GM18909 (cell line): ENCODE measurements at regions not wholly inside any gene's neighbourhood (a gene's known extent, or its start where the extent isn't known, plus 50 kb on each side); places are given as distances from the start of the nearest gene placed in this dataset.

Source experiments
- ATAC-seq: cut with Tn5 transposase; IDR thresholded peaks from one replicate; pipeline ENCODE4 v1.9.1; 2021; ENCODE audit warnings: mild to moderate bottlenecking; ENCODE audit not compliant: unreplicated experiment, poor library complexity

DNA sequence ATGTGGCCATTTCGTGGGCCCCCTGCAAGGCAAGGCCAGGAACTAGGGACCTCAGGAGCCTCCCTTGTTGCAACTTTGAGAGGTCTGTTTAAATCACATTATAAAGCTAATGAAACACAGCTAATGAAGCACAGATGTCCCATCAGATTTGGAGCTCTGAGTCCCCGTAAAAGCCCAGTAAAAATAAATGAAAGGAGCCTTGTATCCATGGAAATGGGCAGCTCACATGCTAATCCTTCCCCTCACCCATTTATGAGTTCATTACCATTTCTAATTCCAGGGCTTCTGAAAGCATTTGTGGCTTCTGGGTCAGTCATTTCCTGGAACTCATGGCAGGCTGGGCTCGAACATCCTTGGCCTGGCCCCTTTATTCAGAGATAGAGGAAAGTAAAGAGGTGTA, 274.8 kb downstream of the SS18 start:
- ATAC-seq = no peak

DNA sequence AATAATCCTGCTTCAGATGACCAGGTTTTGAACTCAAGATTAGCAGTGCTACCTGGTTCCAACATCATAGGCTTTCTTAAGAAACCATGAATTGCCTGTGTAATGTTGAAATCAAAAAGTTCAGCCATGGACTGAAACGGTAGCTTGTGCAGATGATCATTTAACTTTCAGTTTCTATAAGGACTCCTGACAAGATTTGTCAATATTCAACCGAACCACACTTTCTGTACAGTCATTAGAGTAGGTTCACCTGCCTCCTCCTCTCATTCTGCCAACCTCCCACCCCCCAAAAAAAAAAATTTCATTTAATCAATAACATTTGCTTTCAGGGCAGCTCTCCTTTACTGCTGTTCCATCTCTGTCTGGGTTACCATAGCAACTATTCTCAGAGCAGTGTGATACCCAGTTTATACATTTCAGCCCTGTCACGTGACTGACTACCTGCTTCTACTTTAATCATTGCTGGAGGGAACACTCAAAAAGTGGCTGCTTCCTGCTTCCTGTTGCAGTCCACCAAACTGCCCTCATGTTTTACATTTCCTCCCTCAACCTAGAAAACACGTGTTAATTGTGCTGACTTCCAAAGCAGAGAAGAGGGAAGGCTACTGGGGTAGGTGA, 275.5 kb downstream of the SS18 start:
- peak; percentile 95 for ATAC-seq

- no peak for ATAC-seq
Observed at GRCh38 chr18:25813110-25813509, 277.3 kb downstream of the SS18 start.

- ATAC-seq = no peak
Observed at GRCh38 chr18:25810736-25811135, 279.7 kb downstream of the SS18 start.

- no peak for ATAC-seq
Observed at GRCh38 chr18:25805939-25806338, 284.5 kb downstream of the SS18 start.

GRCh38 chr18:25805323-25805722, 285.1 kb downstream of the SS18 start:
- ATAC-seq = no peak

GRCh38 chr18:25799231-25799630, 291.2 kb downstream of the SS18 start:
- no peak for ATAC-seq

- ATAC-seq = no peak
Observed at GRCh38 chr18:25798046-25798445, 292.4 kb downstream of the SS18 start.

DNA sequence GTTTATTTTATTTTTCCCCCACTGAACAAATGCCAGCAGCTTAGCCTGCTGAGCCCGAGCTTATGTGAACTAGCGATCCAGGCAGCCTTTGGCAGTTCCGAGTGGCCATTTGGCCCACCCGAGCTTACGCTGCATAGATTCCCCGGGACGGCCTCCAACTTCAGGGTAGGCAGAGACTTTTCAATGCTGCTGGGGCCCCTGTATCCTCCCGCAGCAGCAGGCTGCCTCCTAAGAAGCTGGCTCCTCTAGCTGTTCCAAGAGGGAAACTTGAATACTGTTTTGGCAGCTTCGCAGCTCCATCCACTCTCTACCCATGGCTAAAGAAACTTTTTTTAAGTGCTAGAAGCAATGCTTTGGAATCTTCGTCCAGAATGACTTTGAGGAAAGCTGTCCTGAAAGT, 295.2 kb downstream of the SS18 start:
- no peak for ATAC-seq

DNA sequence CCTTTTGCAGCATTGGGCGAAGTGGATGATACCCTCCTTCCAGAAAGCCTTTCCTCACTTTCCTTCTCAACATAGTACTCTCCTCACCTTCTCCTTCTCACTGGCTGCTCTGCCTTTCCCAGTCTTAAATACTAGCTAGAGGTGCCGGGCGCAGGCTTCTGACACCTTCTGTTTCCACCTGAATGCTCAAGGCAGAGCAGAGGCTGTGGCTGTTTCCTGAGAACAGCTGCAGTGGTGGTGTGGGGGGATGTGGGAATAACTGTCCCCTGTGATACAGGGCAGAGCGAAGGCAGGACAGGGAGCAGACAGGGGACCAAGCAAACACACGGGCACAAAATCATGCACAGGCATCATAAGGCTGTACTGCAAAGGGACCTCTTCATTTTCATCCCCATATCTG, 303.1 kb downstream of the SS18 start:
- no peak for ATAC-seq

- ATAC-seq = no peak
Observed at GRCh38 chr18:25786758-25787157, 303.7 kb downstream of the SS18 start.

DNA sequence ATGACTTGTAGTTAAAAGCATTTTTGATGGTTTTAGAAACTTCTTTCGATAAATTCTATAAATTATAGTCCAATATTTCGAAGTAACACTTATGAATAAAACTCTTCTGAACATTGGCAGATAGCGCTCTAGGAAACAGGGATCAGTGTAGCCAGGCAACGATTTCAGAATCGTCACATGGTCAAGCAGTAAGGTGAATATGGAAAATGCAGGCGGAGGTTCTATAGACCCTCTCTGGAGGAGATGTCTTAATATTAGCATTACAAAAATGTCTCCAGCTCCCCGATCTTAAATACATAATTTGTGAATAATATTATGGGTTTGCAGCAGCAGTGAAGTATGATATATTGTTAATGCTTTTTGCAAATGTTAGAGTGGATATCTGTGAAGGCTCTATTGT, 310.3 kb downstream of the SS18 start:
- ATAC-seq = no peak

- ATAC-seq = no peak
Observed at GRCh38 chr18:25771796-25772195, 318.6 kb downstream of the SS18 start.

DNA sequence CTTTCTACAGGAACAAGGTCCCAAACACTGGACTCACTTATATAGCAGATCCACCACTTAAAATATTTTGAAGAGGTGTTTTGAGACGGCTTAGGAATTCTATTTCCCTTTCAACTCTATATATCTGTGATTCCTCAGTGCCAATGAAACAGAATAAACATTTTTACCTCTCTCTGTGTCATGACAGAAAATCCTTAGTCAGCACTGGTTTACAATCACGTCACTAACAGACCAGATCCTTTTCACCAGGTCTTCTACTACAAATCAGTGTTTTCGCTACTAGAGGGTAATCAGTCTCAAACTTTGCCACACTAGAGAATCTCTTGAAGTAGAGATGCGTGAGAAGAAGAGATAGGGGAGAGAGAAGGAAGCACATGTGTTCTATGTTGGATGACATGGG, 325.6 kb downstream of the SS18 start:
- ATAC-seq = no peak

GRCh38 chr18:25759111-25759510, 331.3 kb downstream of the SS18 start:
- no peak for ATAC-seq

DNA sequence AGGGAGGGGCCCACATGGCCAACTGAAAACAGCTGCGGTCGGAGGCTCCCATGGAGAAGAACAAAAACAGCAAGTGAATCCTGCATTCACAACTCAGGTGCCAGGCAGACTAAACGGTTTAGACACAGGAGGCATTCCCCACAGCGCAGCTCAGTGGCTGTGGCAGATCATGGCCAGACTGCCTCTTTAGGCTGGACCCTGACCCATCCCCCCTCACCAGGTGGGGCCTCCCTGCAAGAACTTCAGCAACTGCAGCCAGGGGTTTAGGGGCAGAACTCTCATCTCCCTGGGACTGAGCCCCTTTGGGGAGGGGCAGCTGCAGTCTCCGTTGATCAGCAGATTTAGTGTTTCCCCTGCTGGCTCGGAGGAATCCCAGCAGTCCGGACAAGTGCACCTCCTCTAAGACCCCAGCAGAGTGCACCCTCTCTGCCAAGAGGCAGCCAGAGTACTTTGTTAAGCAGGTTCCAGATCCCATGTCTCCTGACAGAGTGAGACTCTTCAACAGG, 346.7 kb downstream of the SS18 start:
- ATAC-seq = no peak

GRCh38 chr18:25739376-25739775, 351.0 kb downstream of the SS18 start:
- no peak for ATAC-seq

DNA sequence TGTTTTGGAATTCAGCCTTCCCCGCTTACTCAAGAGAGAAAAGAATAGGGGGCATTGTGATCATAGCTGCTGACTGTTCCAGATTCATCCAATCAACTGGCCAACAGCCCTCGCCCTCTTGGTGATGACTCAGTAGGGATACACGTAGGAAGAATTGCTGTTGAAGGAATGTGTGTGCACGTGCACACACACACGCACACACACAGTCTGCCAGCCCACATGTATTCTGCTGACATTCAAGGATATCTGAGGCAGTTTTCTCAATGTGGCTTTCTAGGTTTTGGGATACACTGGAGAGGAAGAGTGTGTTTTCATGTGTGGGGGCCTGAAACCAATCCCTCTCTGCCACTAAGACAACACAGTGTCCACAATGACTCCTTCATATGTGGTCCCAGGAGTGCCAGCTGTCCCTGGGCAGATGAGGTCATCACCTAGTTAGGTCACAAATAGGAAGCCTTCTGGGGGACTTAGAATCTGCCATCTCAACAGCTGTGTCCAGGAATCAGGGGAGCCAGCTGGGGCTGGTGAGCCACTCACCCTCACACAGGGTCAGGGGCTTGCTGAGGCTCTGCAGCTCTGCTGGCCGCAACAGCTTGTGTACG, 352.6 kb downstream of the SS18 start:
- no peak for ATAC-seq

- no peak for ATAC-seq
Observed at GRCh38 chr18:25736516-25736915, 353.9 kb downstream of the SS18 start.

DNA sequence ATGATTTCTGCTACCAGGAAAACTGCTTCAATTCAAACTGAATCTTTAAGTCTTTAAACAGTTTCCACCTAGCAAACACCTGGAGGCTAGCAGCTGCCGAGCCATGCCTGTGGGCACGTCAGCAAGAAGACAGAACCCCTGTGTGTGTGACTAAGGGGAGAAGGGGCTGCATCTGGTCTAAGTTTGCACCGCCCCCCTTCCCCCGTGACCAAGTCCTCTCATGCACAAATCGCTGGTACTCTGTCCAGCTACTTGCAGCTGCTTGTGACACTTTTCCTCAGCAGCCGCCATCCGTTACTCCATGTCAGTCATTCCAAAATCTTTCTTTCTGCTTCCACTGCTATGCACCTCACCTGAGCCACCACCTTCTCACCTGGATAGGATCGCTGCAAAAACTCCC, 355.0 kb downstream of the SS18 start:
- no peak for ATAC-seq

DNA sequence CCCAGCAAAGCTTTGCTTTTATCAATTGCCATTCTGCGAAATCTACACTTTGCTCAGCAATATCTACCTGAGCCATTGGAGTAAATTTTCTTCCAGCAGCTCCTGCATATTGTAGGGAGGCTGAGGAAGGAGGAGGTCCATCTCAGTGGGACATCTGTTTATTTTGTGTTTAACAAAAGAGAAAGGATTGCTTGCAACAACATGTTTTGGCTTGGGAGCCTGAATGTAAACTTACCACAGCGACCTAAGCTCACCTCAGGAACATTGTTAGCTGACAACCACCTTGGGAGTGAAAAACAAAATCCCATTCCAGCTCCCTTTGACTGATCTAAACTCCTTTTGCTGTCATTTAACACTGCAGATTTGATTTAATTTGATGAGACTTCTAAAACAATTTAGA, 356.1 kb downstream of the SS18 start:
- no peak for ATAC-seq

DNA sequence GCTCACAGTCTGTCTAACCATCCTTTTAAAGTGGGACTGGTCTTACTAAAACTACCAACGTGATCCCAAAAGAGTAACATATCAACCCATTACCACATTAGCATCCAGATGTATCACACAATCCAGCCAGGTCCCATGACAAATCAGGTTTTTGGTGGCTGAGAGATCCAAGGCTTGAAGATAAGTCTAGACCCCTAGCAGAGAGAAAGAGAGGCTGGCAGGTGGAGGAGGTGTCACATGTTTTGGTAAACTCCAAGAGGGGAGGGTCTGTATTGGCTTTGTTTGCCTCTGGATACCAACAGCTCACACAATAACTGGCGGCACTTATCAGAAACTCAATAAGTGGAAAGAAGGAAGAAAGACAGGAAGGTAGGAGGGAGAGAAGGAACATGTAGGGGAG, 357.6 kb downstream of the SS18 start:
- ATAC-seq = no peak
